Sigmoid colon (tissue), 3 donors: ENCODE measurements at regions not wholly inside any gene's neighbourhood (a gene's known extent, or its start where the extent isn't known, plus 50 kb on each side); places are given as distances from the start of the nearest gene placed in this dataset.

Source experiments
- CTCF ChIP-seq, 4 experiments: fragments of 450-650 bp in 3 of 4; fragments of 200-600 bp in 1 of 4; IDR thresholded peaks; one replicate each; pipeline ENCODE4 v1.5.1; 2016 to 2019; ENCODE audit warnings: antibody characterized with exemption in 4 of 4, mild to moderate bottlenecking in 3 of 4, moderate library complexity in 2 of 4
- POLR2A ChIP-seq, 2 donors: fragments of 450-650 bp; IDR thresholded peaks; one replicate each; pipeline ENCODE4 v1.6.1; 2016; ENCODE audit warnings: antibody characterized with exemption in 2 of 2, mild to moderate bottlenecking in 2 of 2, moderate library complexity in 2 of 2

DNA sequence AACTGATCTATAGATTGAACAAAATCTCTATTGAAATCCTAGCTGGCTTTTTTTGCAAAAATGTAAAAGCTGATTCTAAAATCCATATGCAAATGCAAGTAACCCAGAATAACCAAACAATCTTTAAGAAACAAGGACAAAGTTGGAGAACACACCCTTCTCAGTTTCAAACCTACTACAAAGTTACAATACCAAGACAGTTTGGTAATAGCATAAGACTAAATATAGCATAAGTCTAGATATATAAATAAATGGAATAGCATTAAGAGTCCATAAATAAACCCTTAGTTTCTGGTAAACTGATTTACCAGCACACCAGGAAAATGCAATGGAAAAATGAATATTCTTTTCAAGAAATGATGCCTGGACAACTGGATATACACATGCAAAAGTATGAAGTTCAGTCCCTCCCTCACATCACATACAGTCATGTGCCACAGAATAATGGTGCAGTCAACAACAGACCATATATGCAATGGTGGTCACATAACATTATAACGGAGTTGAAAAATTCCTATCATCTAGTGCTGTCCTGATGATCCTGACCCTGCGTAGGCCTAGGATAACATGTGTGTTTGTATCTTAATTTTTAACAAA lies 94.5 kb upstream of the GRIN2B start:
- TF ChIP-seq CTCF (IDR thresholded peaks at IDR 0.05) (no peak), POLR2A (IDR thresholded peaks at IDR 0.05) (no peak)
